SK-N-SH (cell line): ENCODE measurements at regions not wholly inside any gene's neighbourhood (a gene's known extent, or its start where the extent isn't known, plus 50 kb on each side); places are given as distances from the start of the nearest gene placed in this dataset.

ENCODE experiments used
- CTCF ChIA-PET: fragments of 300-600, 350-600 bp; formaldehyde crosslinking; extraction: SDS; loops from one replicate; lab custom pipeline; 2021; lab: Yijun Ruan, JAX
- POLR2A ChIA-PET: fragments of 350-600 bp; sonication (Branson Sonifier 250); formaldehyde crosslinking; extraction: SDS; loops from one replicate; lab custom pipeline; 2020; ENCODE audit warnings: antibody characterized with exemption, inconsistent platforms; lab: Yijun Ruan, JAX
- DNase-seq: peaks from one replicate; pipeline ENCODE4 v3.0.0; 2012
- H2AFZ ChIP-seq: fragments of 200-600 bp; sonication (generic); 2 replicates; pipeline ENCODE4 v1.8.1; 2016; ENCODE audit warnings: antibody characterized with exemption, mild to moderate bottlenecking, low read depth
- H3F3A ChIP-seq: fragments of 200-600 bp; sonication (generic); replicated peaks from 2 replicates; pipeline ENCODE3; 2016; ENCODE audit warnings: antibody characterized with exemption, mild to moderate bottlenecking; ENCODE audit not compliant: insufficient read depth
- H3K27ac ChIP-seq, 2 experiments: fragments of 200-500 bp in 1 of 2; fragments of 200-600 bp in 1 of 2; sonication (Bioruptor generic) in 1 of 2; sonication (generic), shearing (Covaris generic) in 1 of 2; 2 replicates each; pipeline versions ENCODE4 v1.5.1 to v1.6.1; 2014 to 2016; ENCODE audit warnings: low read depth in 2 of 2, inconsistent platforms in 1 of 2, low read length in 1 of 2, mild to moderate bottlenecking in 1 of 2, mixed read lengths in 1 of 2
- H3K27me3 ChIP-seq: fragments of 200-600 bp; sonication (generic), shearing (Covaris generic); 2 replicates; pipeline ENCODE4 v1.6.1; 2016; ENCODE audit warnings: mixed run types; ENCODE audit not compliant: insufficient read depth
- H3K36me3 ChIP-seq, 2 experiments: fragments of 200-500 bp in 1 of 2; fragments of 200-600 bp in 1 of 2; sonication (Bioruptor generic) in 1 of 2; sonication (generic) in 1 of 2; replicated peaks in 1 of 2; 2 replicates each; pipeline versions ENCODE3 to v1.5.1; 2014 to 2016; ENCODE audit warnings: low read length in 1 of 2, mild to moderate bottlenecking in 1 of 2; ENCODE audit not compliant: insufficient read depth in 2 of 2, control insufficient read depth in 1 of 2
- H3K4me1 ChIP-seq, 2 experiments: fragments of 200-500 bp in 1 of 2; fragments of 200-600 bp in 1 of 2; sonication (Bioruptor generic) in 1 of 2; sonication (generic), shearing (Covaris generic) in 1 of 2; 2 replicates each; pipeline versions ENCODE4 v1.5.1 to v1.6.1; 2014 to 2016; ENCODE audit warnings: low read depth in 1 of 2, low read length in 1 of 2, mixed run types in 1 of 2; ENCODE audit not compliant: insufficient read depth in 2 of 2, control insufficient read depth in 1 of 2
- H3K4me2 ChIP-seq: fragments of 200-600 bp; sonication (generic), shearing (Covaris generic); 2 replicates; pipeline ENCODE4 v1.6.1; 2017; ENCODE audit warnings: mixed run types
- H3K4me3 ChIP-seq, 2 experiments: fragments of 200-500 bp in 1 of 2; fragments of 200-600 bp in 1 of 2; sonication (Bioruptor generic) in 1 of 2; sonication (generic), shearing (Covaris generic) in 1 of 2; 2 replicates each; pipeline versions ENCODE4 v1.5.1 to v1.8.1; 2014 to 2016; ENCODE audit warnings: low read depth in 2 of 2, inconsistent platforms in 1 of 2, low read length in 1 of 2, mild to moderate bottlenecking in 1 of 2, mixed read lengths in 1 of 2, moderate library complexity in 1 of 2
- H3K79me2 ChIP-seq: fragments of 200-600 bp; sonication (generic); 2 replicates; pipeline ENCODE4 v1.8.1; 2017; ENCODE audit warnings: mild to moderate bottlenecking; ENCODE audit not compliant: insufficient read depth
- H3K9ac ChIP-seq: fragments of 200-600 bp; sonication (generic); 2 replicates; pipeline ENCODE4 v1.6.1; 2017; ENCODE audit warnings: mixed run types
- H3K9me2 ChIP-seq: fragments of 200-600 bp; sonication (generic); 2 replicates; pipeline ENCODE4 v1.6.1; 2017; ENCODE audit warnings: mixed run types
- H3K9me3 ChIP-seq: fragments of 200-600 bp; sonication (generic); 2 replicates; pipeline ENCODE4 v1.6.1; 2017; ENCODE audit warnings: mixed run types, mild to moderate bottlenecking, moderate library complexity
- H4K20me1 ChIP-seq: fragments of 200-600 bp; sonication (generic); 2 replicates; pipeline ENCODE4 v1.6.1; 2017; ENCODE audit warnings: mild to moderate bottlenecking, mixed run types; ENCODE audit not compliant: insufficient read depth
- CTCF ChIP-seq: fragments of 200-600 bp; sonication (generic); IDR thresholded peaks from 2 replicates; pipeline ENCODE4 v1.6.1; 2017; ENCODE audit warnings: antibody characterized with exemption, mild to moderate bottlenecking, moderate library complexity
- MAX ChIP-seq: IDR thresholded peaks from 2 replicates; pipeline ENCODE4 v1.4.0; 2012; ENCODE audit warnings: low read depth
- MXI1 ChIP-seq: IDR thresholded peaks from 2 replicates; pipeline ENCODE4 v1.6.1; 2012; ENCODE audit warnings: mild to moderate bottlenecking, low read depth, low read length, improper control_type of control experiment
- PBX3 ChIP-seq: IDR thresholded peaks from 2 replicates; pipeline ENCODE4; 2012
- POLR2AphosphoS5 ChIP-seq: IDR thresholded peaks from 2 replicates; pipeline ENCODE4 v1.6.1; 2012; ENCODE audit warnings: low read depth, low read length
- RCOR1 ChIP-seq: fragments of 150-350 bp; IDR thresholded peaks from 2 replicates; pipeline ENCODE4 v1.6.1; 2017; ENCODE audit warnings: antibody characterized with exemption, low read length
- REST ChIP-seq: IDR thresholded peaks from 2 replicates; pipeline ENCODE4 v1.6.1; 2012; ENCODE audit warnings: mild to moderate bottlenecking, low read depth, low read length, moderate library complexity
- SIN3A ChIP-seq: IDR thresholded peaks from 2 replicates; pipeline ENCODE4 v1.6.1; 2012; ENCODE audit warnings: low read depth, mild to moderate bottlenecking, low read length, moderate library complexity, borderline replicate concordance
- TCF12 ChIP-seq: IDR thresholded peaks from 2 replicates; pipeline ENCODE4 v1.4.0; 2012
- USF1 ChIP-seq: IDR thresholded peaks from 2 replicates; pipeline ENCODE4 v1.4.0; 2012; ENCODE audit warnings: low read depth, borderline replicate concordance
- WGBS: methylation state at CpG from one replicate; pipeline ENCODE4 v1.1.6; 2017; ENCODE audit warnings: low lambda C conversion rate; 5-methylcytosine and 5-hydroxymethylcytosine counted together

GRCh38 chr13:73622381-73622780 is 511.8 kb downstream of the KLF12 start:
- H3K9me2 ChIP-seq = no peaks in the 10 kb centered on the region
- H4K20me1 ChIP-seq = no peaks in the 10 kb centered on the region
- no peak for DNase-seq
- H3K4me2 ChIP-seq = no peak overlapping the region
- CTCF ChIA-PET = no interaction called here
- H3K9ac ChIP-seq = no peak overlapping the region
- no peak for TF ChIP-seq PBX3
- no peaks in the 10 kb centered on the region for H3F3A ChIP-seq
- H3K27me3 ChIP-seq = no peaks in the 10 kb centered on the region; the same call in 1 of the 2 replicates
- no peaks in the 10 kb centered on the region for H3K79me2 ChIP-seq
- no peaks in the 10 kb centered on the region for H3K36me3 ChIP-seq
- no peak overlapping the region for H2AFZ ChIP-seq
- H3K9me3 ChIP-seq = no peaks in the 10 kb centered on the region
- H3K27ac ChIP-seq = no peak overlapping the region
- 43% methylated on average over 2 of the region's 3 CpGs for WGBS
- POLR2A ChIA-PET = no interaction called here
- no peaks in the 10 kb centered on the region for H3K4me1 ChIP-seq
- no peak overlapping the region for H3K4me3 ChIP-seq

GRCh38 chr13:73618275-73618865 is 515.8 kb downstream of the KLF12 start:
- H3K9ac ChIP-seq = no peak overlapping the region
- no peaks in the 10 kb centered on the region for H3F3A ChIP-seq
- H3K79me2 ChIP-seq = no peaks in the 10 kb centered on the region
- DNase-seq = no peak
- no peak overlapping the region for H3K4me2 ChIP-seq
- H2AFZ ChIP-seq = no peak overlapping the region
- no peaks in the 10 kb centered on the region for H3K4me1 ChIP-seq
- no peak overlapping the region for H3K27ac ChIP-seq
- no peaks in the 10 kb centered on the region for H3K9me3 ChIP-seq
- POLR2A ChIA-PET = no interaction called here
- H3K4me3 ChIP-seq = no peak overlapping the region
- no peaks in the 10 kb centered on the region; the same call in 1 of the 2 replicates for H3K27me3 ChIP-seq
- TF ChIP-seq USF1 = no peak
- WGBS = 49% methylated on average over 9 of the region's 9 CpGs
- H3K36me3 ChIP-seq = no peaks in the 10 kb centered on the region
- no peaks in the 10 kb centered on the region for H3K9me2 ChIP-seq
- CTCF ChIA-PET = no interaction called here
- H4K20me1 ChIP-seq = no peaks in the 10 kb centered on the region

- no peak for DNase-seq
- Histone ChIP-seq H3K4me1 (no peaks in the 10 kb centered on the region), H2AFZ (no peak overlapping the region)
- POLR2A ChIA-PET = no interaction called here
- TF ChIP-seq CTCF (no peak), PBX3 (no peak), USF1 (no peak), MAX (no peak), POLR2AphosphoS5 (no peak), RCOR1 (no peak), REST (no peak), MXI1 (no peak), SIN3A (no peak), TCF12 (no peak)
- TF ChIP-seq, all 33 proteins: peak for 0
- H3K4me2 ChIP-seq = no peak overlapping the region
- H3K27me3 ChIP-seq = no peaks in the 10 kb centered on the region; the same call in 1 of the 2 replicates
- CTCF ChIA-PET = no interaction called here
- no peak overlapping the region for H3K4me3 ChIP-seq
- H3K9me3 ChIP-seq = no peaks in the 10 kb centered on the region
- no peaks in the 10 kb centered on the region for H3K79me2 ChIP-seq
- H3F3A ChIP-seq = no peaks in the 10 kb centered on the region
- no peak overlapping the region for H3K27ac ChIP-seq
- no peaks in the 10 kb centered on the region for H3K9me2 ChIP-seq
- no peaks in the 10 kb centered on the region for H4K20me1 ChIP-seq
- no peaks in the 10 kb centered on the region for H3K36me3 ChIP-seq
- H3K9ac ChIP-seq = no peak overlapping the region
- WGBS = 81% methylated on average over 3 of the region's 3 CpGs
Measured at GRCh38 chr13:73616861-73617260, 517.3 kb downstream of the KLF12 start.
